GM23248 (cell line): ENCODE measurements at regions not wholly inside any gene's neighbourhood (a gene's known extent, or its start where the extent isn't known, plus 50 kb on each side); places are given as distances from the start of the nearest gene placed in this dataset.

Experiments
- DNase-seq: peaks from one replicate; pipeline ENCODE4 v3.0.0-alpha.2; 2015
- H2AFZ ChIP-seq: fragments of 200-600 bp; sonication (generic); 2 replicates; pipeline ENCODE4 v1.6.1; 2016; ENCODE audit warnings: antibody characterized with exemption
- H3F3A ChIP-seq: fragments of 200-600 bp; sonication (generic); 2 replicates; pipeline ENCODE4 v1.6.1; 2016; ENCODE audit warnings: mild to moderate bottlenecking, antibody characterized with exemption, mixed run types; ENCODE audit not compliant: insufficient read depth
- H3K27ac ChIP-seq: fragments of 200-600 bp; sonication (generic); 2 replicates; pipeline ENCODE4 v1.5.1; 2016; ENCODE audit warnings: mild to moderate bottlenecking
- H3K27me3 ChIP-seq: fragments of 200-600 bp; sonication (generic); replicated peaks from 2 replicates; pipeline ENCODE4 v1.6.1; 2016; ENCODE audit warnings: mild to moderate bottlenecking; ENCODE audit not compliant: insufficient read depth
- H3K36me3 ChIP-seq: fragments of 200-600 bp; sonication (generic); 2 replicates; pipeline ENCODE4 v1.6.1; 2016; ENCODE audit warnings: low read depth, mild to moderate bottlenecking
- H3K4me1 ChIP-seq: fragments of 200-600 bp; sonication (generic); 2 replicates; pipeline ENCODE4 v1.6.1; 2016; ENCODE audit warnings: mild to moderate bottlenecking; ENCODE audit not compliant: insufficient read depth
- H3K4me2 ChIP-seq: fragments of 200-600 bp; sonication (generic); one replicate; pipeline ENCODE4 v1.6.1; 2016; ENCODE audit warnings: mild to moderate bottlenecking; ENCODE audit not compliant: unreplicated experiment
- H3K4me3 ChIP-seq: fragments of 200-600 bp; sonication (generic); 2 replicates; pipeline ENCODE4 v1.5.1; 2016; ENCODE audit warnings: mild to moderate bottlenecking
- H3K79me2 ChIP-seq: fragments of 200-600 bp; sonication (generic); 2 replicates; pipeline ENCODE4 v1.6.1; 2016; ENCODE audit warnings: mild to moderate bottlenecking; ENCODE audit not compliant: insufficient read depth
- H3K9ac ChIP-seq: fragments of 200-600 bp; sonication (generic); 2 replicates; pipeline ENCODE4 v1.6.1; 2016; ENCODE audit warnings: mild to moderate bottlenecking
- H3K9me2 ChIP-seq: fragments of 200-600 bp; sonication (generic); 2 replicates; pipeline ENCODE4 v1.6.1; 2016; ENCODE audit warnings: mixed run types, mild to moderate bottlenecking, moderate library complexity; ENCODE audit not compliant: insufficient read depth
- H3K9me3 ChIP-seq: fragments of 200-600 bp; sonication (generic); one replicate; pipeline ENCODE4 v1.6.1; 2017; ENCODE audit warnings: low read depth
- H4K20me1 ChIP-seq: fragments of 200-600 bp; sonication (generic); 2 replicates; pipeline ENCODE4 v1.6.0; 2016; ENCODE audit not compliant: insufficient read depth
- EZH2 ChIP-seq: fragments of 200-600 bp; sonication (generic); IDR thresholded peaks from 2 replicates; pipeline ENCODE4 v1.6.1; 2018; ENCODE audit warnings: antibody characterized with exemption, mild to moderate bottlenecking; ENCODE audit not compliant: insufficient read depth, poor library complexity, severe bottlenecking
- EZH2phosphoT487 ChIP-seq: fragments of 200-600 bp; sonication (generic); IDR thresholded peaks from 2 replicates; pipeline ENCODE4 v1.6.1; 2018; ENCODE audit warnings: antibody characterized with exemption, moderate library complexity, mild to moderate bottlenecking, low read depth; ENCODE audit not compliant: insufficient read depth
- WGBS, 2 experiments: methylation state at CpG; one replicate each; pipeline ENCODE4 v1.1.6; 2015 to 2017; ENCODE audit warnings: low lambda C conversion rate in 2 of 2, low coverage in 1 of 2; ENCODE audit errors: missing lambda C conversion rate in 2 of 2; 5-methylcytosine and 5-hydroxymethylcytosine counted together
- in situ Hi-C: fragments of 300-500 bp; cut with MboI; formaldehyde crosslinking; loops from 2 replicates; pipeline ENCODE4 v1.15.0; 2020

GRCh38 chr3:162897291-162897690 is 1400.7 kb downstream of the OTOL1 start:
- Histone ChIP-seq H3K9me3 (no peaks in the 10 kb centered on the region), H3K9me2 (no peaks in the 10 kb centered on the region), H3K9ac (no peak overlapping the region), H3F3A (no peaks in the 10 kb centered on the region), H4K20me1 (no peaks in the 10 kb centered on the region), H2AFZ (no peak overlapping the region), H3K27ac (no peak overlapping the region), H3K27me3 (no peaks in the 10 kb centered on the region), H3K36me3 (no peaks in the 10 kb centered on the region), H3K79me2 (no peaks in the 10 kb centered on the region), H3K4me3 (no peak overlapping the region), H3K4me1 (no peaks in the 10 kb centered on the region), H3K4me2 (no peak overlapping the region)
- in situ Hi-C loops = no loop called here
- TF ChIP-seq EZH2 = no peak
- TF ChIP-seq EZH2phosphoT487 = no peak
- DNase-seq = no peak

GRCh38 chr3:162932503-162932902 is 1435.9 kb downstream of the OTOL1 start:
- no peak for DNase-seq
- Histone ChIP-seq H3K9me2 (no peaks in the 10 kb centered on the region), H3K4me3 (no peak overlapping the region), H3K4me1 (no peaks in the 10 kb centered on the region), H3F3A (no peaks in the 10 kb centered on the region), H3K9ac (no peak overlapping the region), H3K79me2 (no peaks in the 10 kb centered on the region), H2AFZ (no peak overlapping the region), H3K27me3 (no peaks in the 10 kb centered on the region), H3K36me3 (no peaks in the 10 kb centered on the region), H3K4me2 (no peak overlapping the region), H3K9me3 (no peaks in the 10 kb centered on the region), H4K20me1 (no peaks in the 10 kb centered on the region), H3K27ac (no peak overlapping the region)
- no peak for TF ChIP-seq EZH2phosphoT487
- no peak for TF ChIP-seq EZH2
- in situ Hi-C loops = no loop called here
- WGBS, 2 experiments = 10 to 11% methylated on average over 2 of the region's 2 CpGs

DNA sequence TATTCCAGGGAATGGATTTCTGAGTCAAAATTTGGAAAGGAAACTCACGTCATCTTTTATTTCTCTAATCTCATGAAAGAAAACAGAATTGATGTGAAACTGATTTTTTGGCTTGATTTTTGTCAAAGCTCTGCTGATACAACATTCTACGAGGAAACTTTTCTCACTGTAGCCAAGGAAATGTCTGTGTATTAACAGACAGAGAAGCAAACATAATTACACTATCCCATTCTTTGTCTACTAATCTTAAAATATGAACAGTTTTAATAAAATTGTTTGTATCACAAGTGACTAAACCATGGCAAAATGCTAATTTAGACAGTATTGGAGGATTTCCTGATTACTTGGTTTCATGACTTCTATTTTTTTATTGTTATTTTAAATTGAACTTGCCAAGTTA is 1437.0 kb downstream of the OTOL1 start:
- no peaks in the 10 kb centered on the region for H3F3A ChIP-seq
- no peaks in the 10 kb centered on the region for H3K79me2 ChIP-seq
- no peak overlapping the region for H3K4me3 ChIP-seq
- TF ChIP-seq EZH2 (no peak), EZH2phosphoT487 (no peak)
- no peak overlapping the region for H3K27ac ChIP-seq
- H3K9me2 ChIP-seq = no peaks in the 10 kb centered on the region
- no peaks in the 10 kb centered on the region for H3K9me3 ChIP-seq
- 17 to 24% methylated on average over 2 of the region's 2 CpGs for WGBS, 2 experiments
- H3K4me1 ChIP-seq = no peaks in the 10 kb centered on the region
- no peak overlapping the region for H2AFZ ChIP-seq
- no peaks in the 10 kb centered on the region for H3K36me3 ChIP-seq
- in situ Hi-C loops = no loop called here
- H3K9ac ChIP-seq = no peak overlapping the region
- H3K4me2 ChIP-seq = no peak overlapping the region
- H3K27me3 ChIP-seq = no peaks in the 10 kb centered on the region
- DNase-seq = no peak
- no peaks in the 10 kb centered on the region for H4K20me1 ChIP-seq

GRCh38 chr3:162936706-162937105 is 1440.1 kb downstream of the OTOL1 start:
- Histone ChIP-seq H3F3A (no peaks in the 10 kb centered on the region), H3K36me3 (no peaks in the 10 kb centered on the region), H3K79me2 (no peaks in the 10 kb centered on the region), H3K9me3 (no peaks in the 10 kb centered on the region), H3K27ac (no peak overlapping the region), H3K9ac (no peak overlapping the region), H4K20me1 (no peaks in the 10 kb centered on the region), H3K4me1 (no peaks in the 10 kb centered on the region), H3K4me2 (no peak overlapping the region), H3K9me2 (no peaks in the 10 kb centered on the region), H2AFZ (no peak overlapping the region), H3K27me3 (no peaks in the 10 kb centered on the region), H3K4me3 (no peak overlapping the region)
- in situ Hi-C loops = no loop called here
- DNase-seq = no peak
- no peak for TF ChIP-seq EZH2
- no peak for TF ChIP-seq EZH2phosphoT487

- WGBS, 2 experiments = 3 to 7% methylated on average over 2 of the region's 2 CpGs
These were observed 1441.5 kb downstream of the OTOL1 start for GRCh38 chr3:162938083-162938482.

More at GRCh38 chr3:162938083-162938482, 1441.5 kb downstream of the OTOL1 start:
- no peaks in the 10 kb centered on the region for H3K4me1 ChIP-seq
- TF ChIP-seq EZH2 = no peak
- TF ChIP-seq EZH2phosphoT487 = no peak
- H4K20me1 ChIP-seq = no peaks in the 10 kb centered on the region
- no peaks in the 10 kb centered on the region for H3K36me3 ChIP-seq
- H3K27ac ChIP-seq = no peak overlapping the region
- H3F3A ChIP-seq = no peaks in the 10 kb centered on the region
- no peaks in the 10 kb centered on the region for H3K9me2 ChIP-seq
- DNase-seq = no peak
- in situ Hi-C loops = no loop called here
- no peaks in the 10 kb centered on the region for H3K27me3 ChIP-seq
- no peaks in the 10 kb centered on the region for H3K9me3 ChIP-seq
- no peak overlapping the region for H3K4me2 ChIP-seq
- no peak overlapping the region for H3K4me3 ChIP-seq
- H3K9ac ChIP-seq = no peak overlapping the region
- no peaks in the 10 kb centered on the region for H3K79me2 ChIP-seq
- H2AFZ ChIP-seq = no peak overlapping the region
